Activated T-cell treated with anti-CD3 and anti-CD28 coated beads for 4 hours (primary cell): ENCODE measurements at regions not wholly inside any gene's neighbourhood (a gene's known extent, or its start where the extent isn't known, plus 50 kb on each side); places are given as distances from the start of the nearest gene placed in this dataset.
"Not testable (repeated sequence)": the region's sequence is repeated elsewhere in the genome, so short reads cannot be mapped to it uniquely, and the experiment has no call there.

Experiments used
- DNase-seq: peaks from one replicate; pipeline ENCODE4 v3.0.0-alpha.2; 2020

DNA sequence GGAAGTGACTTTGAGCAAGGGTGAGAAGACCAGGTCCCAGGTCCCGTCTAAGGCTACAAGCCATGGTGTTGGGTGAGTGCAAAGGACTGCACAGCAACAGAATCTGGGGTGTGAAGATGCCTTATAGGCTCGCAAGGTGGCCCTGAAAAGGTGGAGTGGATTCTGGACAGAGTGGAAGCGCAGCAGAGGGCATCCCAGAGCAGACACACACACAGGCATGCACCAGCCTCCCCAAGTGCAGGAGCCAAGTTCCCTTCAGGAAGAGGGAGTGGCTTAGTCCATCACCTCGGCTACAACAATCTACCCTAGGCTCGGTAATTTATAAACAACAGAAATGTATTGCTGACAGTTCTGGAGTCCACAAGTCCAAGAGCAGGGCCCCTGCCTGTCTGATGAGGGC lies 180.1 kb upstream of the PDE10A start:
- DNase-seq, result no peak

DNA sequence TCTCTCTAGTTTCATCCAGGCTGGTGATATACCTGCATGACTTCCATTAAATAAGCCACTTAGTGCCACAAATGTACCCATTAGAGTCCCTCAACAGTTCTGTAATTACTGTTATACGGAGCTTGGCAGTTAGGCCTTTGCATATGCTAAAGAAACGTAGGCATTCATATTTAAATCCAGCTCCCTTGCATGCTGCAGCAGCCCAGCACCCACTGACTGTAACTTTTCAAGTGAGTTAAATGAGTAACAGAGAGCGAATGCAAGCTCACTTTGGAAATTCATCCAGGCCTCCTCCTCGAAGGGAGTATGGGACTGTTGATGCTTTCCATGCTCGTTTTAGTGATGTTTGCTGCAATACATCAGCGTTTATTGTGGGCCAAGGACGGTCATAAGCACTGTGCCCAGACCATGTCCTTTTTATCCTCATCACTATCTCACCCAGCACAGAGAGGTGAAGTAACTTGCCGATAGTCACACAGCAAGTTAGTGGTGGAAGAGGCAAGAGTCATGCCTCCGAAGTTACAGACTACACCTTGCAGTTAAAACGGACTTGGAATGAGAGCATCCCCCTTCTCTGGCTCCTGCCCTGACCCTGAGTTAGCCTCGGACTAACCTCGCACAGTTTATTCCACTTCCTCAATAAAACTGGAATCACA lies 179.4 kb upstream of the PDE10A start:
- no peak for DNase-seq

DNA sequence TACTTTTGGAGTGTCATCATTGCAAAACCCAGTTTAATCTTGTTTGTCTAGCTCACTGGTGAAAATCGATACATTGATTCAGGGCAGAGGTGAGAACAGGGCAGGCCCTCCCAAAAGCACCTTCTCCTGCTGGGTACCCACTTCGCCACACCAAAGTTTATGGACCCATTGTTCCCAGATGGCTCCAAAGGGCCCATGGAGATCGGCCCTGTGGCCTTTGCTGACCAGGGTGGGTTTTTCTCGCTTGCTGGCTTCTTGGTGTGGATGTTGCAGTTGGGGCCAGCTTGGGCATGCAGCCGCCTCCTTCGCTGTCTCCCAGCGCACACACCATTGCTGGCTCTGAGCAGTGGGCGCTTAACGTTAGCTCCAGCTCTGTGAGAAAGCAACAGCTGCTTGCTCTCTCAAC lies 178.1 kb upstream of the PDE10A start:
- no peak for DNase-seq

DNA sequence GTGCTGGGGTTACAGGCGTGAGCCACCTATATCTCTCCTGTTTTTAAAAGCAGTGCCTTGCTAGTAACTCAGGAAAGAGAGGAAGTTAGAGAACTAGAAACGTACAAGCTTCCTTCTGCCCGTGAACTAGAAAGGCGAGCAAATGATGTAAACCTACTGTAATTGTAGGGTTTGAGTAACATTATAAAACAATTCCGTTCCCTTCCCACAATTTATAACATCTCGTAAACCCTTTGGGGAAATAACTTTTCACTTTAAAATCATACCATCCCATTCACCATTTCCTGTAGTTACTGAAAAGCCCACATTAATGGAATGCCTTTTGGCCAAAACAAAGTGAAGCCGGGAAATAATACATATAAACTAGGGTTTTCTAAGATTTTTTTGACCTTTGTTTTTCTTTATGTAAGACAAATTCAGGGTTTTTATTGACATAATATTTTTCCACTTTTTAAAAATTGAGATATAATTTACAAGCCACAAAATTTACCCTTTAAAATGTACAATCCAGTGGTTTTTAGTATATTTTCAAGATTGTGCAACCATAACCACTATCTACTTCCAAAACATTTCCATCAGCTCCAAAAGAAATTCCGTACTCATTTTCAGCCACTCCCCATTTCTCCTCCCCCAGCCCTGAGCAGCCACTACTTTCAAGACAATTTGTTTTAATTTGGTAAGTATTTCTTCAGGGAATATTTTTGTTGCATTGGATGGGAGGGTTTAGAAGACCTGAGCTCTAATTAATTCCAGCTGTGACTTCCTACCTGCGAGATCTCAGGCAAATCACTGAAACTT lies 175.1 kb upstream of the PDE10A start:
- no peak for DNase-seq

DNA sequence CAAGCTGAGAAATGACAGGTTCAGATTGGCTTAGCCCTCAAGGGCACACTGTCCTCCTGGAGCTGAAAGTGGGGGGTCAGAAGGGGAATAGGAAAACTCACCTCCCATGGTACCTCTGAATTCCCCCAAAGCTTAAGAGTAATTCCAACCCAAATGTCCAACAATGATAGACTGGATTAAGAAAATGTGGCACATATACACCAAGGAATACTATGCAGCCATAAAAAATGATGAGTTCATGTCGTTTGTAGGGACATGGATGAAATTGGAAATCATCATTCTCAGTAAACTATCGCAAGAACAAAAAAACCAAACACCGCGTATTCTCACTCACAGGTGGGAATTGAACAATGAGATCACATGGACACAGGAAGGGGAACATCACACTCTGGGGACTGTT lies 173.6 kb upstream of the PDE10A start:
- DNase-seq, result not testable (repeated sequence)

DNA sequence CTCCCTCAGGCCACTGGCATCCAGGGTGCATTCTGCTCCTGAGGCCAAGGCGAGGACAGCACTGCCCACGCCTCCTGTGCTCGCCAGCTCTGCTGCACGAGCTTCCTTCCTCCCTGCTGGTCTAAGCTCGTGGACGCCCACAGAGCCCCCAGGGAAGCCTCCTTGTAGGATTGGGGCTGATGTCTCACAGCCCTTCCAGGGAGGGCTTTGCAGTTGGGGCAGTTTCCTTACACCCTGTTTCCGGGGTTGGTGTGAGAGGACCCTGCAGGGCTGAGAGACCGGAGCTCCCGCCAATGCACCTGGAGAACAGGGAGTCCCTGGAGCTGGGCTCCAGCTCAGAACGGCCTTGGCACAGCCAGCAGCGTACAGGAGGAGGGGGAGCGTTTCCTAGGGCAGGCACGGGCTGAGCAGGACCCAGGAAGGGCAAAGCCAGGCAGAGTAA lies 172.4 kb upstream of the PDE10A start:
- DNase-seq, result no peak

DNA sequence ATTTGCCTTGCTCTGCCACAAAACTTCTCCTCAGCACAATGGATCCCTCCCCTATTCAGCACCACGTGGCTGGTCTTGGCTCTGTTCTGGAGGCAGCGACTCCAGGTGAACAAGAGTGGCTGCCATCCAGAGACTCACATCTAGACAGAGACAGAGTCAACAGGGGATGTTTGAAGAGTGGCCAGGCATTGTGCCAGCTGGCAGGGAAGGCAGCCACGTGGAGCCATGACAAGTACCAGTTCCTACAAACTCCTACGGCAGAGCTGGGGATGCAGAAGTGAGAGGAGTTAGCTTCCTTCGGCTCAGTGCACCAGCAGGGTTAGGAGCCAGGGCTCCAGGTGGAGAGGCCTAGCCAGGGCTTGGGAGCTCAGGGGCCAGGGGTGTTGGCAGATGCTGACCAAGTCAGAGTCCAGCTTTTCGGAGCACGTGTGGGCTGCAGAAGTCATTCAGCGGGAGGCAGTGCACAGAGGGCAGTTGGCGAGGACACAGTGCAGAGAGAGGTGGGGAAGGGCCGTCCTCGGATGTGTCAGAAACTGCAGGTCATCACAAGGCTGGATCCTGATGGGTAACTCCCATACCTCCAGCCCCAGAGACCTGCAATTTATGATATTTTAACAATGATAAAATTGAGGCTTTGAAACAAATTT lies 171.7 kb upstream of the PDE10A start:
- no peak for DNase-seq

DNA sequence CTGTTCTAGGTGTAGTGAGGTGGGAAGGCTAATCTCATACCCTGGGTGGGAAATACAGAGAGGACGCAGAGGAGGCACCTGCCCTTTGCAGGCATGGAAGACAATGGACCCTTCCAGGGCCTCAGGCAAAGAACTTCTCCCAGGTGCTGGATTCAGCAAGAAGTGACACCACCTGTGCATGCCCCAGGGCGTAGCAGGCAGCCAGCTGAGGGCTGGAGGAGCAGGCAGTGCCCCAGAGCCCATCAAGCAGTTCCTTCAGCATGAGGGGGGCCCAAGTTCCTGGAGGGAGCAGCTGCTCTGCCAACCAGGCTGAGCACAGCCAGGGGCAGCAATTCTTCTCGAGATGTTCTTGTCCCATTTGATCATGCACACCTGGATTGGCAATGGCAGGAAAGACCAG lies 170.3 kb upstream of the PDE10A start:
- DNase-seq, result no peak

DNA sequence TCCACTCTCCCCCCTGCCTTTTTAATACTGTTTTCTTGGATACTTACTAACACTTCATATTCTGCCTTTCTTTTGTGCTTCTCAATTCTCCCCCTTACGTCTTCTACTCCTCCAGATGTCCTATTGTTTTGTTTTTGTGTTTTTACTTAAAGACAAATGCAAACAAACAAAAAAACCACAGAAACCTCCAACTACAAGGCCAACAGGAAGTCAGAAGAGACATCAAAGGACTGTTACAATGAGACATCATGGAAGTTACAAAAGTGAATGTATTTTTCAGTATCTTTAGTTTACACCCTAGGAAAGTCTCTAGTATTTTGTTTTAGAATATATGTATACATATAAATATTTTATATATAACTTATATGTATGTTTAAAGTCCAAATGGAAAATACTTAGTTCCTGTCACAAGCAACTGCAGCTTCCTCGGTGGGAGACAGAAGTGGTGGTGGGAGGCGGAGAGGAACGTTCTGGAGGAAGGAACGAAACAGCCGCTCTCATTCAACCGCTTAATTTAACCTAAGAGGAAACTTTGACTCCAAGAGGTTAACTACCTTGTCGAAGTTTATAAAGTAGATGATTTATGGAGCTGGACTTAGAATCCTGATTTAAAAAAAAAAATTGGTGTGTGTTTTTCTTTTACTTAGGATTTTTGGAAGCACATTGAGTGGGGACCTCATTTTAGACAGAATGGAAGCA lies 168.9 kb upstream of the PDE10A start:
- no peak for DNase-seq

DNA sequence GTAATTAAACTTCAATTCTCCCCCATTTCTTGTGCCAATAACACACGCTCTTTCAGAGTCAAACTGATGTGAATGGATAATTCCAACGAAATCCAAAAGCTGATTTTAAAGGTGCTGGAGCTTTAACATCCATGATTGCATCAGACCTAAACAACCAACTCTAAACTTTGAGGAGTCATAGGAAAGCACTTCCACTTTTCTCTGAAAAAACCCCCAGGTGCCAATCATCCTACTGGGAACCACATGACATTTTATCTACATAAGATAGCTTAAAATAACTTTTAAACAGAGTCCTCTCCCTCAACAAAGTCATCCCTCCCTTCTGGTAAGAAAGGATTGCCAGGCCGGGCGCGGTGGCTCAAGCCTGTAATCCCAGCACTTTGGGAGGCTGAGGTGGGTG lies 167.7 kb upstream of the PDE10A start:
- no peak for DNase-seq

DNA sequence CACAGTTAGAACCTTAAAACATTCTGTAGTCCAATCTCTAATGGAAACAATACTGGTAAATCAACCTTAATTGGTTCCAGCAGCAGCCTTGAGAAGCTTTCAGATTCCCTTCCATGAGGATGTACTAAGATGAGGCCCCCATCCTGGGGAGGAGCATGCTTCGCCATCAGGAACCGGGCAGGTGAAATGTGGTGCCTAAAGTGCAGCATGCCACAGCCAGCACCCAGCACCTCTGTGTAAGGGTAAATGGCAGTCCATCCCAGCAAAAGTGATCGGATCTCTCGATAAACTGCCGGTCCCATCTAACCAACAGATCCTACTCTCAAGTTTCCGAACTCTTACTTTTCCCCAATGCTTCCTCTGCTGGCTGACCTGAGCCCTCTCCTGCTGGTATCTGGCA lies 166.3 kb upstream of the PDE10A start:
- DNase-seq, result no peak

DNA sequence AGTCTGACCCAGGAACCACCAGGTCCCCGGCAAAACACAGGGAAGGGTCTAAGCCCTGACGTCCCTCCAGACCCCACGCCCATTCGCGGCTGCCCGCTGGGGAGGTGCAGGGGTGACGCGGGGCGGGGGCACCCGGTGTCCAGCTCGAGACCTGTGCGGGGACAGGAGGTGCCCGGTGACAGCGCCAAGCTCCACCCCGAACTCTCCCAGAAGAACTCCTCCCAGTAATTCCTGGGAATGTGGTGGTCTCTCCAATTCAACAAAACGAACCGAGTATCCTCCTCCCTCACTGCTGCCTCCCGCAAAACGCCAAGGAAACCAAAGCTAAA lies 164.1 kb upstream of the PDE10A start:
- no peak for DNase-seq

DNA sequence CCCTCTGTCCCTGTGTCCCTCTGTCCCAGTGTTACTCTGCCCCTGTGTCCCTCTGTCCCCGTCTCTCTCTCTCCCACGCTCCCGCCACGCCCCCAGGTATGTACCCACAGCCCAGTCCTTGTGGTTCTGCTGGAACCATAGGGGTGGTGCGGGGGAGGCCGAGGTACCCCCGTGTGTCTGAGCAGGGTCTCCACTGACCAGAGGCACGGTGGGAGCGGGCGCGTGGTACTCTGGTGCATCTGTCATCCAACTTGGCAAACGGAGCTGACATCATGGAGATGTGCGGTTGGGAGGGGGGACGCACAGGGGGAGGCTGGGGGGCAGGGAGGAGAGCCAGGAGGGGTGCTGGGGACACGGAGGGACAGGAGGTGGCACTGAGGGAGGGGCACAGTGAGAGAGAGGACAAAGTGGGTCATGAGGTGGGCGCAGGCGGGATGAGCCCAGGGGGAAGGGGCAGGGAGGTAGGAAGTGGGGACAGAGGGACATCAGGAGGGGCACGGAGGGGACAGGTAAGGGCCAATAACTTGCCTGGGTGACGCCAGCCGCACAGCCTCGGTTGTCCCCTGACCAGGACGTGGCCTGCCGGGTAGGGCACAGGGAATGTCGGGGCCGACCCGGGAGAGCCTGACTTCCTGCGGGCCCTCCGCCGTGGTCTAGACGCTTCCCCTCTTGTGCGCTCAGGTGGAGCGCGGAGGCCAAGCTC lies 163.6 kb upstream of the PDE10A start:
- no peak for DNase-seq

DNA sequence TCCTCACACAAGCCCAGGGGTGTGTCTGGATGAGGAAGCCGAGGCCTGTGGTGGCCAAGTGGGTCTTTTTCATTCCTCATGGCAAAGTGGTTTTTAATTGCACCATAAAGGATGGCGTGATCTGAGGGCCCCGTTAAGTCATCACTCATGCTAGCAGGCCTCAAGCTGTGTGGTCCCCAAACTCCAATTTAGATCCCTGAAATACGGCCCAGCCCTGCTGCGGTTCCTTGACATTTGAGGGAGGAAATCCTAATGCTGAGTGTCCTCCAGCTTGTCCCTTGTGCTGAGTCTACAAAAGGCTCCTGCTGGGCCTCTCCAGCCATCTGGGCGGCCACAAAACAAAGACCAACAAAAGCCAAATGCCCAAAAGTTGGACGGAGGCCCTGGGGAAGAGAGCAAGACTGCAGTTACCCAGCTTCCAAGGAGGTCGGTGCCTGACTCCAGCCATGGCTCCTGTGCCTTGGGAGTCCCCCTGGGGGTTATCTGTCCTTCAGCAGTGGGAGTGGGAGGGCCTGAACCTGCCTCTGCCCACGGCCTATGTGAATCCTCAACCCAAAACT lies 162.3 kb upstream of the PDE10A start:
- no peak for DNase-seq

DNA sequence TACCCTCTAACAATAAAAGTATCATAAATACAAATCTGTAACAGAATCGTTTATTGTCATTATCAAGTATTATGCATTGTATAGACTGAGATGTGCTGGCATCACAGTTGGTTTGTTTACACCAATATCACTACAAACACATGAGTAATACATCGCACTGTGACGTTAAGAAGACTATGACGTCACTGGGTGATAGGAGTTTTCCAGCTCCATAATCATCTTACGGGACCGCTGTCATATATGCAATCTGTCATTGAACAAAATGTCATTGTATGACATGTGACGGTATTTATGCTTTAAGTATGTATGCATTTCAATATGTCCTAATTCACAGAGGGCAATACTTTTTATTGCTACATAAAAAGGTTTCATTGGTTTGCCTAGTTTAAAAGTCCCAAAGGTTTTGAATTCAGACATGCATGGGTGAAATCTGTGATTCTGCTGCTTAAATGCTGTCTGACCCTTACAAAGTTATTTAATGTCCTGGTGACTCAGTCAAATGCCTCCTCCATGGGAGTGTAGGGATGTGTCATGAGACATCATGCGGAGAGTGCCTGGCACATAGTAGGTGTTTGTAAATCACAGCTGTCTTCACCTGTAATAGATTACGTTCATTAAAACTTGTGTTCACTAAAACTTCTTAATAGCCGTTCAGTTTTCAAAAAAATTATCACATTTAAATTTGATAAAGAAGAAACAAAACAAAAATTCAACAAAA lies 160.7 kb upstream of the PDE10A start:
- no peak for DNase-seq

DNA sequence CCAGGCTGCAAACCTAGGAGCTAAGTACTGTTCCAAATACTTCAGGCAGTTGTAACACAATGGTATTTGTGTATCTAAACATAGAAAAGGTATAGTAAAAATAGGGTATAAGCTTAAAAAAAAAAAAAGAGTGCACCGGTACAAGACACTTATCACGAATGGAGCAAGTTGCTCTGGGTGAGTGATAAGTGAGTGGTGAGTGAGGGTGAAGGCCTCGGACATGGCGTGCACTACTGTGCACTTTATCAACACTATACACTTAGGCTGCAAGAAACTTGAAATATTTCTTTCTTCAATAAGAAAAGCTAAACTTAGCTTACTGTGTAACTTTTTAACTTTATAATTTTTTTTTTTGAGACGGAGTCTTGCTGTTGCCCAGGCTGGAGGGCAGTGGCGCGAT lies 159.5 kb upstream of the PDE10A start:
- DNase-seq, result no peak

DNA sequence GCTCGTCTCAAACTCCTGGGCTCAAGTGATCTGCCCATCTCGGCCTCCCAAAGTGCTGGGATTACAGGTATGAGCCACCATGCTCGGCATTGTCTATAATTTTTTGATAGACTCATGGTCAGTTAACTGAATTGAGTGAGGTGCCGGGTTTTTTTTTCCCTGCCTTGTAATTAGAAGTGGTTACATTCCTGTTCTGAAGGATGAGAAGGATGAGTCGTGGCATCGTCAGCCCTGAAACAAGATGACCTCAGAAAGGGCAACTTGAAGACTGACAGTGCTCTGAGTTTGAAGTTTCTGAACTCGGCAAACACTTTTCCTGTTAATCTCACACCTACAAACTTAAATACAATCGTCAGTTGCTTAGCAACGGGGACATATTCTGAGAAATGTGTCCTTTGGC lies 158.7 kb upstream of the PDE10A start:
- DNase-seq, result no peak

DNA sequence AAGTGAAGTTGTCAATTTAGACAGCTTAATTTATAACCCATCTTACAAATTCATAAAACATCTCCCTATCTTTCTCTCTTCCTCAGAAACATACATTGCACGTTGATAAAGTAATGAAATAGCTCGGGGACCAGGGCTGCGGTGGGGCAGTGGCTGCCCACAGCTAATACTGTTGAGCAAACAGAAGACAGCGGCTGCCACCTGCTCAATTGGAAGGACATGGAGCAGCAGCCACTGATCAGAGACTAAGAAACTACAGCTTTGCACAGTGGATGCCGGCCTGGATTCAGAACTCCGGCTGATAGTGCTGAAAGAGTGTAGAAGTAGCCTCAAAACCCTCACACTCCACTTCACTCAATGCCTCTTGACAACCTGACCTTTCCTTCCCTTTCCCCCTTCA lies 157.9 kb upstream of the PDE10A start:
- no peak for DNase-seq

DNA sequence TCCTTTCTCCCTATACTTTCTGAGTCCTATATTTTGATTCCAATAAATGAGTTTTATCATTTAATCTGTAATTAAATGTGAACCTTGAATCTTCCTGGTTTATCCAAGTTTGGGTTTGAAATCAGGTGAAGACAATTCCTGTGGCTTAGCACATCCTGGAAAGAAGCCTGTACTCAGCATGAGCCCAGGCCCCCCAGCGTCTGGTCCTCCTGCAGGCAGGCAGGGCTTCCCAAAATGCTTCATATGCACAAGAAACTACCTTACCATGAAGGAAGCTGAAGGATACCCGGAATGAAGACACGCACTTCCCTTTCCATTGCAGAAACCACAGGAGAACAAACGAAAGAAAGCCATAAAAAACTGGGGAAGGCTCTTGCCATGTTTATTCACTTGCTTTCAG lies 157.4 kb upstream of the PDE10A start:
- no peak for DNase-seq

DNA sequence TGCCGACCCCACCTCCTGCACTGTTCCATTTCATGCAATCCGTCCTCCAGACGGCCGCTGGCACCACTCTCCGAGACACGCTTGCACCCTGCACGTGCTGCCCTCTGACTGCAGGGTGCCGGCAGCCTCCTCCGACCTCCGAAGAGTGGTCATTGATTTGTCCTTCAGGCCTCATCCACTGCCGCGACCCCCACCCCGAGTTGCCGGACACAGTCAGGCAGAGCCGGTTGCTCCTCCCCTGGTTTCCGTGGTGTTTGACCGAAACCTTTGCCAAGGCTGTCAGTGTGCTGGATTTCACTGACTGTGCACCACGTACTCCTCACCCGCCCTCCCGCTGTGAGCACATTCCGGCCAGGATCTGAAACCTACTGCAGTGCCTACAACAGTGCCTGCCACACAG lies 156.4 kb upstream of the PDE10A start:
- DNase-seq, result no peak

DNA sequence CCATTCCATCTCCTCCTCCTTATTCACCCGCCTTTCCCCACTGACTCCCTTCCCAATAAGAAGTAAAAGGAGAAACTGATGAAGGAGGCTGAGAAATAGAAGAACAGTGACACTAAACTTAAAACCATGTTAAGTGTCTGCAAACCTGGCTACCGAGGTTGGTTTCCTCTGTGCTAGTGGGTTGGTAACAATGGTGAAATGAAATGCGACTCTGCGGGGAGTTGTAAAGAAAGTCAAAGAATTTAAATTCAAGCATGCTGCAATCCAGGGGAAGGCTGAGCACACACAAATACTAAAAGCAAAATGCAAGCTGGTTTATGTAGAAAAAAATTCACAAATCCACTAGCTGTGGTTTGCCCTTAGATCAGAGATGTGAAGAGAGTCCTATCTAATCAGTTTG lies 155.2 kb upstream of the PDE10A start:
- no peak for DNase-seq

DNA sequence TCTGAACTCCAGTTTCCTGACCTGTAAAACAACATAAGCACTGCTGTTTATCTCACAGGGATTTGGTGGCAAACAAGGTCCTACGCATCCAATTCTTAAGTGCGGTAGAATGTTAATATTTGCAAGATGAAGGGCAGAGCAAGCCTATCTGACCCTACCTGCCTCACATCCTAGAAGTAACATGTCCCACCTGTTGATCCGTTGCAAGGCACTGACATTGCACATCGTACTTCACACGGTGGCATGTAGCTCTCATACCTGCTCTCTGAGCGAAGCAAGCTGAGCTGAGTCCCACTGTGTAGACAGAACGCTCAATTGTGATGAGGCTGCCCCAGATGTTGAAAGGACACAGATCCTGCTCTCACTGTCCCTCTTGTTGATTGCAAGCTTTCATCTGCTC lies 154.7 kb upstream of the PDE10A start:
- no peak for DNase-seq
